ENCODE measurements at regions not wholly inside any gene's neighbourhood (a gene's known extent, or its start where the extent isn't known, plus 50 kb on each side); places are given as distances from the start of the nearest gene placed in this dataset.

GRCh38 chr16:51002881-51003490 is 148.1 kb downstream of the SALL1 start:
- no peak overlapping the region for H3K27ac Mint-ChIP-seq
- Histone ChIP-seq H3K27ac (ENCODE audit: low read depth in 1 of 2, low read length in 2 of 2) (no peak overlapping the region), H3K27me3 (ENCODE audit: control insufficient read depth in 1 of 2, insufficient read depth in 2 of 2, low read length in 2 of 2) (peaks cover 0 to 9% of the 10 kb centered on the region in 2 experiments), H3K9me3 (ENCODE audit: control insufficient read depth in 1 of 2, insufficient read depth in 1 of 2, low read length in 2 of 2) (peaks cover 0 to 2% of the 10 kb centered on the region in 2 experiments), H3K36me3 (ENCODE audit: insufficient read depth, low read length) (no peaks in the 10 kb centered on the region), H3K4me1 (ENCODE audit: insufficient read depth, low read length) (no peaks in the 10 kb centered on the region), H3K4me3 (ENCODE audit: low read length) (no peak overlapping the region)
- ChIA-PET CTCF (no interaction called here), POLR2A (no interaction called here)
- DNase-seq (no peak), ATAC-seq (ENCODE audit: poor library complexity) (no peak)
- no peaks in the 10 kb centered on the region for H3K4me1 Mint-ChIP-seq (ENCODE audit: low read depth)
- intact Hi-C loops (cut with DNase I, micrococcal nuclease), result no loop called here
- TF ChIP-seq CTCF (IDR thresholded peaks at IDR 0.05), result no peak
- peaks cover 31% of the 10 kb centered on the region for H3K27me3 Mint-ChIP-seq
- no peak overlapping the region for H3K4me3 Mint-ChIP-seq
- no peaks in the 10 kb centered on the region for H3K36me3 Mint-ChIP-seq (ENCODE audit: low read depth)
- peaks cover 2% of the 10 kb centered on the region for H3K9me3 Mint-ChIP-seq

- Histone ChIP-seq H3K27me3 (ENCODE audit: control insufficient read depth in 1 of 2, insufficient read depth in 2 of 2, low read length in 2 of 2) (peaks cover 0 to 5% of the 10 kb centered on the region in 2 experiments), H3K27ac (ENCODE audit: low read depth in 1 of 2, low read length in 2 of 2) (no peak overlapping the region), H3K9me3 (ENCODE audit: control insufficient read depth in 1 of 2, insufficient read depth in 1 of 2, low read length in 2 of 2) (no peaks in the 10 kb centered on the region), H3K4me1 (ENCODE audit: insufficient read depth, low read length) (no peaks in the 10 kb centered on the region), H3K4me3 (ENCODE audit: low read length) (no peak overlapping the region), H3K36me3 (ENCODE audit: insufficient read depth, low read length) (no peaks in the 10 kb centered on the region)
- Mint-ChIP-seq H3K4me3 (no peak overlapping the region), H3K9me3 (no peaks in the 10 kb centered on the region), H3K4me1 (ENCODE audit: low read depth) (no peaks in the 10 kb centered on the region), H3K27me3 (peaks cover 8% of the 10 kb centered on the region), H3K27ac (no peak overlapping the region), H3K36me3 (ENCODE audit: low read depth) (no peaks in the 10 kb centered on the region)
- TF ChIP-seq CTCF (IDR thresholded peaks at IDR 0.05), result no peak
- intact Hi-C loops (cut with DNase I, micrococcal nuclease), result no loop called here
- ATAC-seq (ENCODE audit: poor library complexity) (no peak), DNase-seq (no peak)
- ChIA-PET CTCF (no interaction called here), POLR2A (no interaction called here)
Observed at GRCh38 chr16:50999181-50999580, 151.9 kb downstream of the SALL1 start.

GRCh38 chr16:50998411-50998810 is 152.7 kb downstream of the SALL1 start:
- Mint-ChIP-seq H3K9me3 (no peaks in the 10 kb centered on the region), H3K27ac (no peak overlapping the region), H3K27me3 (peaks cover 8% of the 10 kb centered on the region), H3K36me3 (ENCODE audit: low read depth) (no peaks in the 10 kb centered on the region), H3K4me1 (ENCODE audit: low read depth) (no peaks in the 10 kb centered on the region), H3K4me3 (no peak overlapping the region)
- intact Hi-C loops (cut with DNase I, micrococcal nuclease), result no loop called here
- H3K27ac ChIP-seq (ENCODE audit: low read depth in 1 of 2, low read length in 2 of 2), result no peak overlapping the region
- no peaks in the 10 kb centered on the region for H3K4me1 ChIP-seq (ENCODE audit: insufficient read depth, low read length)
- ATAC-seq (ENCODE audit: poor library complexity), result no peak
- ChIA-PET CTCF (no interaction called here), POLR2A (no interaction called here)
- H3K27me3 ChIP-seq (ENCODE audit: control insufficient read depth in 1 of 2, insufficient read depth in 2 of 2, low read length in 2 of 2), result peaks cover 0 to 5% of the 10 kb centered on the region in 2 experiments
- H3K9me3 ChIP-seq (ENCODE audit: control insufficient read depth in 1 of 2, insufficient read depth in 1 of 2, low read length in 2 of 2), result no peaks in the 10 kb centered on the region
- no peak for DNase-seq
- H3K36me3 ChIP-seq (ENCODE audit: insufficient read depth, low read length), result no peaks in the 10 kb centered on the region
- H3K4me3 ChIP-seq (ENCODE audit: low read length), result no peak overlapping the region
- TF ChIP-seq CTCF (IDR thresholded peaks at IDR 0.05), result no peak
